ENCODE measurements at regions not wholly inside any gene's neighbourhood (a gene's known extent, or its start where the extent isn't known, plus 50 kb on each side); places are given as distances from the start of the nearest gene placed in this dataset.

- DNase-seq = no peak
These were observed 215.2 kb upstream of the ADAMTS9 start for GRCh38 chr3:64903006-64903405.

- no peak for DNase-seq
These were observed 214.3 kb upstream of the ADAMTS9 start for GRCh38 chr3:64901986-64902516.

DNA sequence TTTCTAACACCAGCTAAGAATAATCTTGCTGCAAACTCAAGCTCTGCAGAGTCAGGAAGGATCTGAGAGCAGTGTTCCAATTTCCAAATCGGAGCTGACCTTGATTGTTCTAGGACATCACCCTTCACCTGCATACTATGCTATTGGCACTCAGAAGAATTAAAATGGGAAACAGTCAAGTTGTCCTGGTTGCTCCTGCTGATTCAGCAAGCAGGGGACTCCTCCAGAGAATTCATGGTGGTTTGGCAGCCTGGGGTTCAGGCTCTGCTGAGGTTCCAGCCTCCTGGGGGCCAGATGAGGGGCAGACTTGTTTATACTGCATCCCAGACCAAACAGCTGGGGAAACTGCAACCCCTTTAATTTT lies 213.7 kb upstream of the ADAMTS9 start:
- DNase-seq = no peak

DNA sequence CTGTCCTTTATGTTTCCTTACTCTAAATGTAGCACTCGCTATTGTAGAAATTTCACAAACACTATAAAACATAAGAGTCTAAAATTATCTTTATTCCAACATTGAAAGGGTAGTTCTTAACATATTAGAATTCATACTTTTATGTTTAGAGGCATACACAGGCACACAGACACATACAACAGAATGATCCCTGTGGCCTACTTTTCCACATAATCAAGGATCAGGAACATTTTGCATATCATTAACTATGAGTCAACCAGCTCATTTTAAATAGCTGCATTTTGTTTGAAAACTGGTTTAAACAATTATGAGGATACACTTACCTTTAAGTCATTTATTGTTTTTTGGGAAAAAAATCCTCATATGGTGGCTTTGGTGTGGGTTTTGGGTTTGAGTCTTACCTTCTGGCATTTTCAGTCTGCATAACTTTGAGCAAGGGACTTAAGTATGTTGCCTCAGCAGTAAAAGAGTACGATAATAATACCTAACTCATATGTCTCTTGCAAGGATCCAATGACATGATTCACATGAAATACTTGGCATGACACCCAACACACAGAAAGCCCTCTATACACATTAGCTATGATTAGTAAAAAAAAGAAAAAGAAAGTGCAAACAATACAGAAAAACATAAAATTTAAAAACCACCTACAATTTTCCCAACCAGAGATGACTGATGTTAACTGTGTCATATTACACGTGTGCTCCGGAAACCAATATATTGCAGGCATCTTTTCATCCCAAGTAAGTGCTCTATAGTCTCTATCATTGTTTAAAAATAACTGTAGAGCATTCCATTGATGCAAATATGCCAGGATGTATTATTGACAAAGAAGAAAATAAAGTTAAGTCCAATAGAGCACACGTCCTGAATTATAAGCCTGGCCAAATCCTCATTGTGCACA lies 213.1 kb upstream of the ADAMTS9 start:
- DNase-seq = no peak

GRCh38 chr3:64900156-64900555 lies 212.4 kb upstream of the ADAMTS9 start:
- DNase-seq = no peak

GRCh38 chr3:64898941-64899340 lies 211.1 kb upstream of the ADAMTS9 start:
- no peak for DNase-seq

DNA sequence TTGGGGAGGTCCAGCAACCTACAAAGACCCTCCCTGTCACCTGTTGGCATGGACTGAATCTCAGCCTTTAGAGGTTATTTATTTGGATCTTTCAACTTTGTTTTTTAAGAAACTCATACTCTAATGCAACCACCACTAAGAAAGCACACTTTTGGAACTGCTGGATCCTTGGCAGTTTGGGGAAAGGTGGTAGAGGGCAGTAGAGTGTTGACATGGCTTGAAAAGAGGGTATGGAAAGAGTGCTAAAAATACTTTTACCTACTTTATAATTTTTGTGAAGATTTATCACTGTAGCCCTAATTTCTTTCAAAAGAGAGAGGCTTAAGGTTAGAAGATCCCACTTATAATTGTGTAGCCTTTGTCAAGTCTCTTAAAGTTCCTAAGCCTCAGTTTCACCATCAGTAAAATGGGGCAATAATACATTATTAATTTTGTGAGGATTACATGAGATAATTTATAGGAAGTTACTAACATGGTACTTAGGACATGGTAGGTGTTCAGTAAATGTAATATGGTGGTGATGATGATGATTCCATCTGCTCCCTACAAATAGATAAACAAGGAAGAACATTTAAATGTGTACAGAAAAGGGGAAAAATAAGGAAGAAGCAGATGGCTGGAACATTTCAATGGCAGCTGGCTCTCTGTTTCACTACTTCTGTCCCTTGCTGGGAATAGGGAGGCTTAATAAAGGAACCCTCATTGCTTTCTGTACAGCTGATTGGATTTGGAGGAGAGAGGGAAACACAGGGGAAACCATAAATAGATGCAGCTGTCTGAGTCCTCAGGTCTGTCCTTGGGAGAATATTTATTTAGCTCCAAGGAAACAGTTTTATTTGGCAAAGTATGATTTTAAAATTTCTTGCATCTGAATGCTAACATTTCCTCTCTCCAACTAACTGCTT lies 208.4 kb upstream of the ADAMTS9 start:
- DNase-seq = no peak

DNA sequence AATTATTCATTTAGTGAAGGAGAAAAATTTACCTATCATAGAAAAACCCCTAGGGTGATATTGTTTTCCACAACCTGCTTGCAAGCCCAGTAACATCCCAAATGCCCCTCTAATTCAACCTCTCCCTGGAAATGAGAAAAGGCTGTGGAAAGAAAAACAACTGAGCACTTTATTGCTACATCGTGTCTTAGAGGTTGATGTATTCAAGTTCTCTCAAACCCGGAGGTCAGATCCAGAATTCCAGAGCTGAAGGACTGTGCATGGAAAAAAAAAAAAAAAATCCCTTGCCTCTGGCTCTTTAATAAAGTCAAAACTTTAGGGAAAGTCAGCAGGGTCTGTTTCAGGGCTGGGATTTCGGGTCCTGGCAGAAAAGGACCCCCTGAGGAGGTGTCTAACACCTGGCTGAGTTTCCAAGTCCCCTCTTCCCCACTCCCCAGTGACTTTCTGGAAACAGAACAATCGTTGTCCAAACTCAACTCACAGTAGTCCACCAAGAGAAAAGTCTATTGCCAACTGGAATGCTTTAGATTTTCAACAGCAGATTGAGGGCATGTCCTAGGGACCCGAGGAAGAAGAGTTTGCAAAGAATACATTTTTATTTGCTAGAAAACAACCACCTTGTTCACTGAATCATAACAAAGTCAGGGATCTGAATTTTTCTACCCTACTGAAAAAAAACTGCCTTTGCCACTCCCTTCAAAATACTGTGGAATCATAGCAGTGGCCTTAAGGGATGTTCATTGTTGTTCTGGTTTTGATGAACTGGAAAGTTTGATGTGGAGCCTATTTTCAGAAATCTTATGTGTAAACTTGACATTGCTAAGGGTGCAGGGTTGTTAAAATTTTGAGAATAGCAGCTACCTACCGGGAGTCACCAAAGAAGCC lies 207.5 kb upstream of the ADAMTS9 start:
- DNase-seq = no peak

GRCh38 chr3:64894006-64894405 lies 206.2 kb upstream of the ADAMTS9 start:
- no peak for DNase-seq

DNA sequence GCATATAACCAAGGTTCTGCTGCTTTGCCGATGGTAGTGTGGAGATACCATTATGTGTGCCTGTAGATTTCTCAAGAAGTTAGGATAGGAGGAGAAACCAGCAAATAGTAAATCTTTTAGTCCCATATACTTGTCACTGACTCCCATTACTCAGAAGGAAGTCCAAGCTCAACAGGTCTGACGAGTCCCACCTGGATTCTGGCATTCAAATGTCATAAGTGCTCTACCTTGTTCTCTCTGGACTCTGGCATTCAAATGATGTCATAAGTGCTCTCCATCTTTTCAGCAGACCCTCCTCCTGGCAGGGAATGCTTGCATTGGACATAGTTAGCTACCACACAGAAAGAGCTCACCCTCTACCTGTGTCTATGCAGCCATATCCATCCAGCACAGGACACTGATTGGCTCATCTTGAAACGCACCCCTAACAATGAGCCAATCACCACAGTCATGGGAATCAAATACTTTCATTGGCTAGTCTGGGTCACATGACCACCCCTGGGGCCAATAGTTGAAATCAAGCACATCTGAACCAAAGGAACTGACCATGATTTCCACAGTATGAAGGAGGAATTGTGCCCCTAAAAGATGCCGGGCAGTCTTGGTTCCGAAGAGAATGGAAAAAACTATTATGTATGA lies 205.0 kb upstream of the ADAMTS9 start:
- no peak for DNase-seq

DNA sequence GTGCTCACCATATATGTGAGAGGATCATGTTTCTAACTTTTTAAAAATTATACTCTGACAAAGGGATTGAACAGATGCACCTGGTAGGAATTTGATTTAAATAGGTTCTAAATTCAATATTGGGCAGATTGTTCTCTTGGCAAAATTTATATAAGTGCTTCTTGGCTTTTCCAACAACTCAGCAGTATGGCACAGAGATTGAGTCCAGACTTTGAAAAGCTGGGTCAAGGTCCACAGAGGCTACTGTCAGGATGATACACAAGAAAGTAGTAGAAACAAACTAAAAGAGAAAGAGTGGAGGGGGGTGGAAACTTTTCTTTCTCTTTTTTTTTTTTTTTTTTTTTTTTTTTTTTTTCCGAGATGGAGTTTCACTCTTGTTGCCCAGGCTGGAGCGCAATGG lies 203.2 kb upstream of the ADAMTS9 start:
- DNase-seq = no peak

GRCh38 chr3:64890466-64890865 lies 202.7 kb upstream of the ADAMTS9 start:
- no peak for DNase-seq

- DNase-seq = no peak
These were observed 202.2 kb upstream of the ADAMTS9 start for GRCh38 chr3:64890006-64890405.

DNA sequence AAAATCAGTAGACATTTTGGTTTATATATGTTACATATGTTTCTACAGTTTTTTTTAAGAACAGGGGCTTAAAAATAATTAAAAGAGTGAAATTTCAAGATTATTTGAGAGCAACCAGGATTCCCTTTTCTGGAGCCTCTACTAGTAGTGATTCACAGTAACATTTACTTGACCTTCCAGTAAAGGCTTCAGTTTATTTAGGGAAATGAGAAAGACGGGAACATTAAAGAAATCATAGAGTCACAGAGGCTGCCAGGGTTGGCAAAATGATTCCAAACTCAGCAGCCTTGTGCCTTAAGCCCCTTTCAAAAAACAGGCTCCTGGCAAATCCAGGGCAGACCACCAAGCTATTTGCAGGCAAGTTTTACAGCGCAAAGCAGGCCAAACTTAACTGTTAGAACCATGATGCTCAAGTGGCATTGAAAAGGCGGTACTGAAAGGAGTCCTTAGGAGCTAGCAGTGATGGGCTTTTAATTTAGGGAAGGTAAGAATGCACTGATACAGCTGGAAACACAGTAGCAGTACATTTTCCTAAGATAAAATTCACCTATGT lies 201.1 kb upstream of the ADAMTS9 start:
- DNase-seq = no peak

- DNase-seq = no peak
These were observed 200.4 kb upstream of the ADAMTS9 start for GRCh38 chr3:64888165-64888564.

- no peak for DNase-seq
These were observed 197.3 kb upstream of the ADAMTS9 start for GRCh38 chr3:64885055-64885454.

DNA sequence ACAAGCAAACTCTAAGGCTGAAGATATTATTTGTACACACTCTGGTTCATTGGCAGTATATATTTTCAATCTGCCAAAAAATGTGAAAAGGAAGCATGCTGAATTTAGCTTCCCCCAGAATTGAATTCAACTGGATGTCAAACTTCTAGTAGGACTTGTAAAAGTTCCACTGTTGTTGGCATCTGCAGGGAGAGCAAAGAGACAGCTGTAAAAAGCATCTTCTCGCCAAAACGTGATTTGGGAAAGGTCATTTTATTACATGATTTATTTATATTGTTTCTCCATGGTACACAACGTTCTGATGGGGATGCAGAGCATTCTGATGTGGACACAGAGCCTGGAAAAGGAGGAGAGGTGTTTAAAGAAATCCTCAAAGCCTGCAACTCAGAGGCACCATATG lies 196.7 kb upstream of the ADAMTS9 start:
- no peak for DNase-seq

DNA sequence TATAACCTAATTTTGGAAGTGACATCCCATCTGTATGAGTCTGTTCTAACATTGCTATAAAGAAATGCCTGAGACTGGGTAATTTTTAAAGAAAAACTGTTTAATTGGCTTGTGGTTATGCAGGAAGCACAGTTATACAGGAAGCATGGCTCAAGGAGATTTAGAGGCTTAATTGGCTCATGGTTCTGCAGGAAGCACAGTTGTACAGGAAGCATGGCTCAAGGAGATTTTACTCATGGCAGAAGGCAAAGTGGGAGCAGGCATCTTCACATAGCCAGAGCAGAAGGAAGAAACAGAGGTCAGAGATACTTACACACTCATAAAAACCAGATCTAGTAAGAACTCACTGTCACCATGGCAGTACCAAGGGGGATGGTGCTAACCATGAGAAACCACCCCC lies 193.1 kb upstream of the ADAMTS9 start:
- DNase-seq = no peak

DNA sequence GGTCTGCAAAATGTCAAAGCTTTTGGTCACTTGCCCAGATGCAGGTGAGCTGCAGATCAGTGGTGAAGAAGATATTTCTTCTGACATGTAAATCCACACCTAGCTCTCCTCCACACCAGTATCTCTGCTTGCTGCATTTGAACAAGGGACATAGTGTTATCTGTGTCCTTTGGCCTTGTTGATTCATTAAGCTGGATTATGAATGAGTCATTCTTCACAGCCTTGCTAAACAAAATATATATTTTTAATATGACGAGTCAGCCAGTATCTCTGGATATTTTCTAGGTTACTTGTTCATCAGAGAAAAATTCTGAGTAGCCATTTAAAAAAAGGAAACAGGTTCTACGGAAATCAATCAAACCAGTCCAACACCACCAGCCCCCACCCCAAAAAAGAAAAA lies 190.6 kb upstream of the ADAMTS9 start:
- DNase-seq = no peak

- no peak for DNase-seq
These were observed 185.6 kb upstream of the ADAMTS9 start for GRCh38 chr3:64873400-64873799.

DNA sequence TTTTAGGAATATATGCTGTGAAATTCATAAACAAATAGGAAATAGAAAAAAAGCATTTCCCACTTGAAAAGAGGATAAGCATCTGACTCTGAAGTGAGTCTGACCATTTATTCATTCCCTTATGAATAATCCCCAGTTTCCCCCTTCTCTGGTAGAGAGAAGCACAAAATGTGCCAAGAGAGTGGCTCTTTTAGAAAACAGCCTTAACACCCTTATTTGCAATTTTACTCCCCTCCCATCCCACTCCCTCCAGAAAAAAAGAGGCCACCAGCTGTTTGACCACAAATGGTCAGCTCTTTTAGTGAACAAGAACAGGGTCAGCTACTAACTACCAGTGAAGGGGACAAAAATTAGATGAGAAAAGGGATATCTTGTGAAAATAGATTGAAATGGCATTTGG lies 184.5 kb upstream of the ADAMTS9 start:
- DNase-seq = no peak

DNA sequence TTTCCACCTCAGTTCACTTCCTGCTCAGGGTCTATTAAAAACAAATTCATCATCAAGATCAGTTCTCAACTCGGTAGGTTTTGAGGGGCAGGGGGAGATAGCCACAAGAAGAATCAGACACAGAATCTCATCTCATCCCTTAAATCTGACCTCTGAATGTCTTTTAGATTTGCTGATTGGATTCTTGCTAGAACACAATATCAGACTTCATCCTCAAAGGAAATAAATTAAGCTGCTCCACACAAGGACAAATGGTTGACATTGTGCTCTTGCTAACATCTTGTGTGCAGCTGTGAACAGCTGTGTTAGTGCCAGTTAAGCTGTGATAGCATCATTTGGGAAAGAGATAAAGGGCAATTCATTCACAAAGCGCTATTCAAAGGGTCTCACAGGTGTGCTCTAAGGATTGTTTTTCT lies 184.0 kb upstream of the ADAMTS9 start:
- DNase-seq = no peak
